Mammary epithelial cell (primary cell): ENCODE measurements at regions not wholly inside any gene's neighbourhood (a gene's known extent, or its start where the extent isn't known, plus 50 kb on each side); places are given as distances from the start of the nearest gene placed in this dataset.

Source experiments
- CTCF ChIP-seq, 2 donors: IDR thresholded peaks in 1 of 2; conservative IDR thresholded peaks in 1 of 2; 2 replicates each; pipeline ENCODE4 v1.5.1; 2011 to 2012; ENCODE audit warnings: inconsistent platforms in 2 of 2, low read length in 2 of 2, mild to moderate bottlenecking in 2 of 2, control low read depth in 1 of 2, low read depth in 1 of 2; ENCODE audit not compliant: insufficient read depth in 1 of 2; ENCODE audit errors: extremely low read depth in 1 of 2
- EZH2 ChIP-seq: IDR thresholded peaks from 2 replicates; pipeline ENCODE4 v1.6.1; 2012; ENCODE audit warnings: low read length, inconsistent platforms, borderline replicate concordance

- TF ChIP-seq CTCF (conservative IDR thresholded peaks at IDR 0.05 in 1 of 2, IDR thresholded peaks at IDR 0.05 in 1 of 2; ENCODE audit: extremely low read depth in 1 of 2, insufficient read depth in 1 of 2, low read depth in 1 of 2, low read length in 2 of 2) (no peak), EZH2 (no peak)
Observed at GRCh38 chr2:18959200-18959599, 369.8 kb upstream of the NT5C1B start.
